Esophagus muscularis mucosa (tissue), 4 donors: ENCODE measurements at regions not wholly inside any gene's neighbourhood (a gene's known extent, or its start where the extent isn't known, plus 50 kb on each side); places are given as distances from the start of the nearest gene placed in this dataset.

Experiments
- CTCF ChIP-seq, 3 experiments: fragments of 200-600 bp in 2 of 3; fragments of 450-650 bp in 1 of 3; sonication (generic) in 2 of 3; IDR thresholded peaks; one replicate each; pipeline ENCODE4 v1.5.1; 2017 to 2019; ENCODE audit warnings: antibody characterized with exemption in 3 of 3, mild to moderate bottlenecking in 2 of 3, moderate library complexity in 1 of 3
- EP300 ChIP-seq: sonication (generic); formaldehyde crosslinking; IDR thresholded peaks from one replicate; pipeline ENCODE4 v1.6.1; 2017; ENCODE audit warnings: antibody characterized with exemption
- POLR2A ChIP-seq: fragments of 450-650 bp; IDR thresholded peaks from one replicate; pipeline ENCODE4 v1.6.1; 2017; ENCODE audit warnings: antibody characterized with exemption, moderate library complexity, mild to moderate bottlenecking, low read depth

GRCh38 chr12:82019533-82019932 lies 260.4 kb upstream of the PPFIA2 start:
- TF ChIP-seq EP300 (no peak), CTCF (IDR thresholded peaks at IDR 0.05) (peak in 2 of 3 experiments; percentile 15 to 40), POLR2A (no peak)
